Caco-2 (cell line): ENCODE measurements at regions not wholly inside any gene's neighbourhood (a gene's known extent, or its start where the extent isn't known, plus 50 kb on each side); places are given as distances from the start of the nearest gene placed in this dataset.

Source experiments
- BruUV-seq: library from RNA; stranded (reverse); fragments of 400-500 nt; replicated peaks from 2 replicates; lab custom pipeline; 2021; lab: Mats Ljungman, UMichigan
- CTCF ChIA-PET: fragments of 300-600 bp; sonication (Branson Sonifier 250); formaldehyde crosslinking; loops from one replicate; lab custom pipeline; 2022; ENCODE audit warnings: antibody characterized with exemption; lab: Charles Lee
- POLR2A ChIA-PET: fragments of 300-600 bp; sonication (Branson Sonifier 250); formaldehyde crosslinking; loops from one replicate; lab custom pipeline; 2022; ENCODE audit warnings: antibody characterized with exemption; lab: Charles Lee
- DNase-seq, 2 experiments: peaks; one replicate each; pipeline versions ENCODE4 v3.0.0 to v3.0.0-alpha.2; 2020 to 2022
- H3K27me3 ChIP-seq: replicated peaks from 2 replicates; pipeline ENCODE4 v1.6.0; 2011; ENCODE audit warnings: low read length; ENCODE audit not compliant: control insufficient read depth, insufficient read depth
- H3K36me3 ChIP-seq: 2 replicates; pipeline ENCODE4 v1.5.1; 2011; ENCODE audit warnings: low read length; ENCODE audit not compliant: control insufficient read depth, insufficient read depth
- H3K4me1 ChIP-seq: fragments of 250-450 bp; sonication (Bioruptor Pico); 2 replicates; pipeline ENCODE4 v1.5.1; 2020; ENCODE audit warnings: mild to moderate bottlenecking
- H3K4me3 ChIP-seq: 2 replicates; pipeline ENCODE4 v1.5.1; 2011; ENCODE audit warnings: low read depth, mild to moderate bottlenecking, control low read depth, low read length
- H3K9me3 ChIP-seq: fragments of 250-450 bp; sonication (Bioruptor Pico); 2 replicates; pipeline ENCODE4 v1.5.1; 2020; ENCODE audit warnings: mild to moderate bottlenecking, moderate library complexity
- H3K27ac Mint-ChIP-seq: one replicate; pipeline ENCODE4 v1.8.0; 2022; ENCODE audit warnings: mixed read lengths; ENCODE audit not compliant: unreplicated experiment
- H3K27me3 Mint-ChIP-seq: one replicate; pipeline ENCODE4 v1.8.0; 2022; ENCODE audit warnings: mixed read lengths; ENCODE audit not compliant: insufficient read depth, unreplicated experiment
- H3K36me3 Mint-ChIP-seq: one replicate; pipeline ENCODE4 v1.8.0; 2022; ENCODE audit warnings: mild to moderate bottlenecking, mixed read lengths; ENCODE audit not compliant: insufficient read depth, unreplicated experiment
- H3K4me1 Mint-ChIP-seq: one replicate; pipeline ENCODE4 v1.8.0; 2022; ENCODE audit warnings: low read depth, mixed read lengths; ENCODE audit not compliant: unreplicated experiment
- H3K4me3 Mint-ChIP-seq: one replicate; pipeline ENCODE4 v1.8.0; 2022; ENCODE audit warnings: mild to moderate bottlenecking, moderate library complexity, mixed read lengths; ENCODE audit not compliant: unreplicated experiment
- H3K9me3 Mint-ChIP-seq: one replicate; pipeline ENCODE4 v1.8.0; 2022; ENCODE audit warnings: mixed read lengths; ENCODE audit not compliant: unreplicated experiment
- CTCF ChIP-seq, 2 experiments: fragments of 200-600 bp in 1 of 2; IDR thresholded peaks; 1 replicate in 1 of 2; 2 replicates in 1 of 2; pipeline versions ENCODE4 v1.5.1 to v1.8.0; 2011 to 2022; ENCODE audit warnings: antibody characterized with exemption in 1 of 2, control low read depth in 1 of 2, inconsistent platforms in 1 of 2, low read depth in 1 of 2, low read length in 1 of 2, mild to moderate bottlenecking in 1 of 2, moderate library complexity in 1 of 2; ENCODE audit not compliant: insufficient read depth in 1 of 2, severe bottlenecking in 1 of 2, unreplicated experiment in 1 of 2
- intact Hi-C: fragments of 100-400 bp; cut with micrococcal nuclease; formaldehyde crosslinking; loops from one replicate; pipeline ENCODE4 v1.10.0; 2022; ENCODE audit not compliant: unreplicated experiment

GRCh38 chr6:22073516-22074198 lies 223.2 kb downstream of the PRL start:
- no peak for DNase-seq
- no peak overlapping the region for H3K4me3 ChIP-seq
- ChIA-PET CTCF (no interaction called here), POLR2A (no interaction called here)
- H3K27me3 Mint-ChIP-seq, result no peaks in the 10 kb centered on the region
- no peaks in the 10 kb centered on the region for H3K4me1 ChIP-seq
- H3K27me3 ChIP-seq, result no peaks in the 10 kb centered on the region
- no peak overlapping the region for H3K4me3 Mint-ChIP-seq
- H3K27ac Mint-ChIP-seq, result no peak overlapping the region
- no peaks in the 10 kb centered on the region for H3K36me3 Mint-ChIP-seq
- no peaks in the 10 kb centered on the region for H3K4me1 Mint-ChIP-seq
- H3K9me3 Mint-ChIP-seq, result no peaks in the 10 kb centered on the region
- H3K9me3 ChIP-seq, result no peaks in the 10 kb centered on the region
- intact Hi-C loops, result no loop called here
- H3K36me3 ChIP-seq, result no peaks in the 10 kb centered on the region
- no peak for TF ChIP-seq CTCF (IDR thresholded peaks at IDR 0.05; ENCODE audit: insufficient read depth in 1 of 2, low read depth in 1 of 2, low read length in 1 of 2, severe bottlenecking in 1 of 2, unreplicated experiment in 1 of 2)
- BruUV-seq, result no TSS peak

GRCh38 chr6:22078288-22078687 lies 218.5 kb downstream of the PRL start:
- Mint-ChIP-seq H3K27me3 (no peaks in the 10 kb centered on the region), H3K9me3 (no peaks in the 10 kb centered on the region), H3K36me3 (no peaks in the 10 kb centered on the region), H3K27ac (no peak overlapping the region), H3K4me3 (no peak overlapping the region), H3K4me1 (no peaks in the 10 kb centered on the region)
- intact Hi-C loops, result no loop called here
- Histone ChIP-seq H3K27me3 (no peaks in the 10 kb centered on the region), H3K4me3 (no peak overlapping the region), H3K36me3 (no peaks in the 10 kb centered on the region), H3K4me1 (no peaks in the 10 kb centered on the region), H3K9me3 (no peaks in the 10 kb centered on the region)
- DNase-seq, result no peak
- TF ChIP-seq CTCF (IDR thresholded peaks at IDR 0.05; ENCODE audit: insufficient read depth in 1 of 2, low read depth in 1 of 2, low read length in 1 of 2, severe bottlenecking in 1 of 2, unreplicated experiment in 1 of 2), result no peak
- ChIA-PET CTCF (no interaction called here), POLR2A (no interaction called here)
- BruUV-seq, result no TSS peak

GRCh38 chr6:22078802-22079545 lies 217.9 kb downstream of the PRL start:
- no peak for DNase-seq
- Histone ChIP-seq H3K27me3 (no peaks in the 10 kb centered on the region), H3K4me3 (no peak overlapping the region), H3K36me3 (no peaks in the 10 kb centered on the region), H3K9me3 (no peaks in the 10 kb centered on the region), H3K4me1 (no peaks in the 10 kb centered on the region)
- Mint-ChIP-seq H3K9me3 (no peaks in the 10 kb centered on the region), H3K27me3 (no peaks in the 10 kb centered on the region), H3K36me3 (no peaks in the 10 kb centered on the region), H3K27ac (no peak overlapping the region), H3K4me3 (no peak overlapping the region), H3K4me1 (no peaks in the 10 kb centered on the region)
- ChIA-PET CTCF (no interaction called here), POLR2A (no interaction called here)
- intact Hi-C loops, result no loop called here
- BruUV-seq, result no TSS peak
- TF ChIP-seq CTCF (IDR thresholded peaks at IDR 0.05; ENCODE audit: insufficient read depth in 1 of 2, low read depth in 1 of 2, low read length in 1 of 2, severe bottlenecking in 1 of 2, unreplicated experiment in 1 of 2), result no peak
